ENCODE measurements at regions not wholly inside any gene's neighbourhood (a gene's known extent, or its start where the extent isn't known, plus 50 kb on each side); places are given as distances from the start of the nearest gene placed in this dataset.
"Not testable (repeated sequence)": the region's sequence is repeated elsewhere in the genome, so short reads cannot be mapped to it uniquely, and the experiment has no call there.

GRCh38 chr17:63277629-63278028 lies 168.5 kb downstream of the CYB561 start:
- H3K4me1 ChIP-seq (ENCODE audit: insufficient read depth, insufficient read length): no peaks in the 10 kb centered on the region
- DNase-seq (ENCODE audit: low read depth, low spot score): no peak
- TF ChIP-seq SUZ12 (IDR thresholded peaks at IDR 0.05; ENCODE audit: extremely low read depth, insufficient read depth, insufficient read length) (no peak), ZNF274 (IDR thresholded peaks at IDR 0.05; ENCODE audit: low read depth, low read length) (no peak), YY1 (IDR thresholded peaks at IDR 0.05; ENCODE audit: insufficient read depth, insufficient read length) (no peak)
- no peak overlapping the region for H3K4me3 ChIP-seq (ENCODE audit: insufficient read length, low read depth)
- H3K27me3 ChIP-seq (ENCODE audit: insufficient read depth, insufficient read length): no peaks in the 10 kb centered on the region
- no peaks in the 10 kb centered on the region for H3K36me3 ChIP-seq (ENCODE audit: insufficient read depth, insufficient read length, low read length)
- H3K9me3 ChIP-seq (ENCODE audit: insufficient read depth, low read length): no peaks in the 10 kb centered on the region
- no peak overlapping the region for H3K9ac ChIP-seq (ENCODE audit: insufficient read length, low read depth)

- DNase-seq (ENCODE audit: low read depth, low spot score): no peak
- H3K36me3 ChIP-seq (ENCODE audit: insufficient read depth, insufficient read length, low read length): no peaks in the 10 kb centered on the region
- H3K9me3 ChIP-seq (ENCODE audit: insufficient read depth, low read length): no peaks in the 10 kb centered on the region
- no peak overlapping the region for H3K4me3 ChIP-seq (ENCODE audit: insufficient read length, low read depth)
- H3K9ac ChIP-seq (ENCODE audit: insufficient read length, low read depth): no peak overlapping the region
- no peaks in the 10 kb centered on the region for H3K27me3 ChIP-seq (ENCODE audit: insufficient read depth, insufficient read length)
- H3K4me1 ChIP-seq (ENCODE audit: insufficient read depth, insufficient read length): no peaks in the 10 kb centered on the region
- TF ChIP-seq YY1 (IDR thresholded peaks at IDR 0.05; ENCODE audit: insufficient read depth, insufficient read length): no peak
- no peak for TF ChIP-seq ZNF274 (IDR thresholded peaks at IDR 0.05; ENCODE audit: low read depth, low read length)
- no peak for TF ChIP-seq SUZ12 (IDR thresholded peaks at IDR 0.05; ENCODE audit: extremely low read depth, insufficient read depth, insufficient read length)
Observed at GRCh38 chr17:63278728-63279442, 167.2 kb downstream of the CYB561 start.

GRCh38 chr17:63279498-63280230 lies 166.4 kb downstream of the CYB561 start:
- no peaks in the 10 kb centered on the region for H3K4me1 ChIP-seq (ENCODE audit: insufficient read depth, insufficient read length)
- H3K27me3 ChIP-seq (ENCODE audit: insufficient read depth, insufficient read length): no peaks in the 10 kb centered on the region
- H3K4me3 ChIP-seq (ENCODE audit: insufficient read length, low read depth): no peak overlapping the region
- no peak for TF ChIP-seq YY1 (IDR thresholded peaks at IDR 0.05; ENCODE audit: insufficient read depth, insufficient read length)
- no peak for TF ChIP-seq SUZ12 (IDR thresholded peaks at IDR 0.05; ENCODE audit: extremely low read depth, insufficient read depth, insufficient read length)
- no peak for TF ChIP-seq ZNF274 (IDR thresholded peaks at IDR 0.05; ENCODE audit: low read depth, low read length)
- H3K9ac ChIP-seq (ENCODE audit: insufficient read length, low read depth): no peak overlapping the region
- no peak for DNase-seq (ENCODE audit: low read depth, low spot score)
- H3K9me3 ChIP-seq (ENCODE audit: insufficient read depth, low read length): no peaks in the 10 kb centered on the region
- H3K36me3 ChIP-seq (ENCODE audit: insufficient read depth, insufficient read length, low read length): no peaks in the 10 kb centered on the region

- Histone ChIP-seq H3K4me3 (ENCODE audit: insufficient read length, low read depth) (no peak overlapping the region), H3K27me3 (ENCODE audit: insufficient read depth, insufficient read length) (no peaks in the 10 kb centered on the region), H3K4me1 (ENCODE audit: insufficient read depth, insufficient read length) (no peaks in the 10 kb centered on the region), H3K9ac (ENCODE audit: insufficient read length, low read depth) (no peak overlapping the region), H3K9me3 (ENCODE audit: insufficient read depth, low read length) (peaks cover 19% of the 10 kb centered on the region; the same call in 1 of the 2 replicates), H3K36me3 (ENCODE audit: insufficient read depth, insufficient read length, low read length) (no peaks in the 10 kb centered on the region)
- TF ChIP-seq YY1 (IDR thresholded peaks at IDR 0.05; ENCODE audit: insufficient read depth, insufficient read length) (no peak), SUZ12 (IDR thresholded peaks at IDR 0.05; ENCODE audit: extremely low read depth, insufficient read depth, insufficient read length) (no peak), ZNF274 (IDR thresholded peaks at IDR 0.05; ENCODE audit: low read depth, low read length) (no peak)
- DNase-seq (ENCODE audit: low read depth, low spot score): no peak
Observed at GRCh38 chr17:63282455-63282854, 163.7 kb downstream of the CYB561 start.

GRCh38 chr17:63285551-63285950 lies 160.6 kb downstream of the CYB561 start:
- Histone ChIP-seq H3K36me3 (ENCODE audit: insufficient read depth, insufficient read length, low read length) (no peaks in the 10 kb centered on the region), H3K27me3 (ENCODE audit: insufficient read depth, insufficient read length) (no peaks in the 10 kb centered on the region)

GRCh38 chr17:63286254-63286653 lies 159.9 kb downstream of the CYB561 start:
- no peak for DNase-seq (ENCODE audit: low read depth, low spot score)
- H3K36me3 ChIP-seq (ENCODE audit: insufficient read depth, insufficient read length, low read length): no peaks in the 10 kb centered on the region

More at GRCh38 chr17:63285551-63285950, 160.6 kb downstream of the CYB561 start:
- H3K9ac ChIP-seq (ENCODE audit: insufficient read length, low read depth): no peak overlapping the region
- no peaks in the 10 kb centered on the region for H3K4me1 ChIP-seq (ENCODE audit: insufficient read depth, insufficient read length)
- TF ChIP-seq SUZ12 (IDR thresholded peaks at IDR 0.05; ENCODE audit: extremely low read depth, insufficient read depth, insufficient read length): no peak
- TF ChIP-seq YY1 (IDR thresholded peaks at IDR 0.05; ENCODE audit: insufficient read depth, insufficient read length): no peak
- TF ChIP-seq ZNF274 (IDR thresholded peaks at IDR 0.05; ENCODE audit: low read depth, low read length): no peak
- H3K4me3 ChIP-seq (ENCODE audit: insufficient read length, low read depth): no peak overlapping the region
- DNase-seq (ENCODE audit: low read depth, low spot score): no peak
- peaks cover 19% of the 10 kb centered on the region; the same call in 1 of the 2 replicates for H3K9me3 ChIP-seq (ENCODE audit: insufficient read depth, low read length)

GRCh38 chr17:63287006-63287405 lies 159.1 kb downstream of the CYB561 start:
- DNase-seq (ENCODE audit: low read depth, low spot score); H3K9ac ChIP-seq (ENCODE audit: insufficient read length, low read depth); H3K27me3 ChIP-seq (ENCODE audit: insufficient read depth, insufficient read length); H3K4me1 ChIP-seq (ENCODE audit: insufficient read depth, insufficient read length); H3K36me3 ChIP-seq (ENCODE audit: insufficient read depth, insufficient read length, low read length); H3K4me3 ChIP-seq (ENCODE audit: insufficient read length, low read depth): not testable (repeated sequence)
- H3K9me3 ChIP-seq (ENCODE audit: insufficient read depth, low read length): peaks cover 19% of the 10 kb centered on the region; the same call in 1 of the 2 replicates

More at GRCh38 chr17:63286254-63286653, 159.9 kb downstream of the CYB561 start:
- Histone ChIP-seq H3K9me3 (ENCODE audit: insufficient read depth, low read length) (peaks cover 19% of the 10 kb centered on the region; the same call in 1 of the 2 replicates), H3K4me1 (ENCODE audit: insufficient read depth, insufficient read length) (no peaks in the 10 kb centered on the region), H3K9ac (ENCODE audit: insufficient read length, low read depth) (no peak overlapping the region), H3K4me3 (ENCODE audit: insufficient read length, low read depth) (no peak overlapping the region), H3K27me3 (ENCODE audit: insufficient read depth, insufficient read length) (no peaks in the 10 kb centered on the region)
- TF ChIP-seq SUZ12 (IDR thresholded peaks at IDR 0.05; ENCODE audit: extremely low read depth, insufficient read depth, insufficient read length) (no peak), YY1 (IDR thresholded peaks at IDR 0.05; ENCODE audit: insufficient read depth, insufficient read length) (no peak), ZNF274 (IDR thresholded peaks at IDR 0.05; ENCODE audit: low read depth, low read length) (no peak)

All from NT2/D1 (cell line).